Activated CD8-positive, alpha-beta memory T cell treated with anti-CD3 and anti-CD28 coated beads, Interleukin-2, amount 50 U/mL, for 24 hours (primary cell): ENCODE measurements at regions not wholly inside any gene's neighbourhood (a gene's known extent, or its start where the extent isn't known, plus 50 kb on each side); places are given as distances from the start of the nearest gene placed in this dataset.

Experiments
- DNase-seq: peaks from one replicate; pipeline ENCODE4 v3.0.0-alpha.2; 2020; ENCODE audit errors: extremely low read depth

DNA sequence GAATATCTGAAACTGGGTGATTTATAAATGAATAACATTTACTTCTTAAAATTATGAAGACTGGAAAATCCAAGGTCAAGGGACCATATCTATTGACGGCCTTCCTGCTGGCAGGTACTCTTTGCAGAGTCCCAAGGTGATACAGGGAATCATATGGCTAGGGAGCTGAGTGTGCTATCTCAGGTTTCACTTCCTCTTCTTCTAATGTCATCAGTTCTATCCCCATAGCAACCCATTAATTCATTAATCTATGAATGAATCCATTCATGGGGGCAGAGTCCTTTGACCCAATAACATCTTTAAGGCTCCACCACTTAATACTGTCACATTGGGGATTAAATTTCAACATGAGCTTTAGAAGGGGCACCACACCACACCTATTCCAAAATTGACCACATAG, 772.0 kb downstream of the HACE1 start:
- DNase-seq, result no peak

DNA sequence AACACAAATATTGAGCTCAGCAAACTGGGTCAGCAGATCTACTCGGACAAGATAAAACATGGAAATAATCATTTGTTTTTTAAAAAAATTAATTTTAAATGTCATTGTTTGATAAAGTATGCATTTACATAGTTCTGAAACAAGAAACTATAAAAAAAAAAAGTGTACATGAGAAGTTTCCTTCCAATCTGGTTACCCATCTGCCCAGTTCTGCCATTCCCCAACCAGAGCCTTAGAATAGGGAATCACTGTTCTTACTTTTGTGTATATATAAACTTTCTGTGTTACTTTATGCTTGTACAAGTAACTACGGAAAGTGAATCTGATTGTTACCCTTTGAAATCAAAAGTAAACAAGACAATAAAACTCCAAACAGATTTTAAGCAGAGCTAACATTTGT, 791.4 kb downstream of the HACE1 start:
- no peak for DNase-seq

DNA sequence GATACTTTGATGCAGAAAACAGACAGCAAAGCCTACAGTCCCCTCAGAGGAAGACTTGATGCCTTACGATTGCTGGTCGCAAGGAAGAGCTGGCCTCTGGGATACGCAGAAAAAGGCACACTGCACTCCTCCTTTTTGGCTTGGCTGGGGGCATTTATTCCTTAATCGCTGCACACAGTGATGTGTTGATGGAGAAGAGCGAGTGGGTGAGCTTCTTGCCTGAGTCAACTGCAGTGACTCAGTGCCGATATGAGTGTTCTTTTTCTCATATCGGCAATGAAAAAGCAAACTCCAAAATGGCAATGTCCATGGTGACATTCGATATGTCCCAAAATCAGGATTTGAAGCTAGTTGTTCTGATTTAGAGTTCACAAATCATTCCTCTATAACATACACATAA, 794.8 kb downstream of the HACE1 start:
- DNase-seq, result no peak

DNA sequence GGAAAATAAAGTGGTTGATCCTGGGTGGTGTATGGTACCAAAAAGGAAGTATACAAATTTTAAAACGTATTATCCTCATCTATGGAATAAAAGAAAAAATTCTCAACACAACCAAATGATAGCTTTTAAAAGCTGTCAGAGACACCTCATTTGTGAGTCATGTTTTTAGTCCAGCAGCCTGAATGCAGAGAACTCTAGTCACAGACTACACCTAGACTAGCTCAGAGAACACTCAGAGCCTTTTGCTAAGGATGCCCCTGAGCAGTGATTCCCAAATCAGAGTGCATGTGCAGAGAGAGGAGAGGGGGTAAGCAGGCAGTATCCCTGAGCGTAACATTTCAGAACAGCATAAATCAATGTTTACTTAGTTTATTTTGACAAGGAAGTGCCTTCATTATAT, 809.3 kb downstream of the HACE1 start:
- no peak for DNase-seq

DNA sequence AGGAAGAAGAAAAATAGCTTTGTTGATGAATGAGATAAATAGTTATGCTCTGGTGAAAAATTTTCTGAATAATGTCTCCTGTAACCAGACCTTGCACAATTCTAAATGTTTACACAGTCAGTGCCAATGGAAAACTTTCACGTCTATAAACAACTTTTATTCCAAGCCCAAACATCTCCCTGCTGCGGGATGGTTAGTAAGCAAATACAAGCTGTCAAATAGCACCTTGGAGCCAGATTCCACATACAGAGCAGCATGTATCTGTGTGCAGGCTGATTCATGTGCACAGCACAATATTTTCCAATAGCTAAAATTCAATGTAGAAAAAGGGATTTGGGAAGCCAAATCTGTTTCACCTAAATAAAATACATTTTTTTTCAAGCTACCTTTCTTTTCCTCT, 813.3 kb downstream of the HACE1 start:
- no peak for DNase-seq

DNA sequence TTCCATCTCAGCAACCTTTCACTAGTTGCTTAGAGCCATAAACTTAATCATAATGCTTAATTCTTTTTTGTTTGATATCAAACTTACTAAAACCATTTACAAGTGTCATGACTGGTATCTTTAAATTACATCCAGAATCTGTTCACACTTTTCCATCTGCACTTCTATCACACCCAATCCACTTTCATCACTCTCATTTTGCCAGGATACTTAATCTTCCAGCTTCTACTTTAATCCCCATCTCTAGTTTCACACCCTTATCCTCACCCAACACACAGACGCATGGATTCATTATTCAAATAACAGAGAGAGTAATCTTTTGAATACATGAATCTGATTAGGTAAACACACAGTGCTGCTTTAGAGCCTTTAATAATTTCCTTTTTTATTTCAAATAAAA, 828.4 kb downstream of the HACE1 start:
- no peak for DNase-seq

DNA sequence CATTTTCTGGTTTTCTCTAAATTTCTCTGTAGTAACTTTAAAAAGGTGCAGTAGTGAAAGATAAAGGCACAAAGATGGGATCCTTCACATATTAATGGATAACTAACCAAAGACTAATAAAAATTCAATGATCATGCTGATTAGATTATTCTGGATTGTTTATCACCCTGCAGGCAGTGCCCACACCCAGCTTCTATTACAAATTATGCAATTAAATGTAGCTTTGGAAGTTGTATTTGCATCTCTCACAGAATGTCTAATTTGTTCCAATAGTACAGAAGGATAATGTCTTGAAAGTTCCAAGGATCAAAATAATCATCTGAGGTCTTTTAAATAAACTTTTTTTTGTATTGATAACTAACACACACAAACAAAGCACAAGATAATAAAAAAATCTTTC, 837.6 kb downstream of the HACE1 start:
- DNase-seq, result no peak

DNA sequence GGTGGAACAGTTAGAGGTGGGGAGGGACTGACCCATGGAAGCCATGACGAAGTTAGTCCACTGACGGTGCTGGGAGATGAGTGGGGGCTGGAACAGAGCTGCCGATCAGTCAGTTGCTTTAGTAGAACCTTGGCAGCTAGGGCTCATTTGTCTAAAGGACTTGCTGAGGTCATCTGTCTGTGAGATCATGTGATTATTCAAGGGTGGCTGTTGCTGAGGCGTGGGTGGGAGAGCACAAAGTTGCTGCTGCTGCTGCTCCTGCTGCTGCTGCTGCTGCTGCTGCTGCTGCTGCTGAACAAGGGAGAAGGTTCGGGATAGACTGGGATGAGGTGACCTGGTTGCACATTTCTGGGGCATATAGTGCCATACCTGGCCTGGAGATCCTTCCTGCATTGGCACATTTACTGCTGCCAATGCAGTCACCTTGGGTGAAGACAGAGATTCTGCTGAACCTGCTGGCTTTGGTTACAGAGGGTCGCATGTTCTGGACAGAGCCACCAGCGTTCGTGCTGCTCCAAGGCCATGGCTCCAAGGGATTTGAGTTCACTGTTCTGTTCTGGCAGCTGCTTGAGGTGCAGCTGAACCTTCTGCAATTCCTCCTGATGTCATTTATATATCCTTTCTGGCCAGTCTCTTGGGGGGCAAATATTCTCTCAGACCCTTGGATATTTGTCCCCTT, 840.5 kb downstream of the HACE1 start:
- DNase-seq, result no peak

DNA sequence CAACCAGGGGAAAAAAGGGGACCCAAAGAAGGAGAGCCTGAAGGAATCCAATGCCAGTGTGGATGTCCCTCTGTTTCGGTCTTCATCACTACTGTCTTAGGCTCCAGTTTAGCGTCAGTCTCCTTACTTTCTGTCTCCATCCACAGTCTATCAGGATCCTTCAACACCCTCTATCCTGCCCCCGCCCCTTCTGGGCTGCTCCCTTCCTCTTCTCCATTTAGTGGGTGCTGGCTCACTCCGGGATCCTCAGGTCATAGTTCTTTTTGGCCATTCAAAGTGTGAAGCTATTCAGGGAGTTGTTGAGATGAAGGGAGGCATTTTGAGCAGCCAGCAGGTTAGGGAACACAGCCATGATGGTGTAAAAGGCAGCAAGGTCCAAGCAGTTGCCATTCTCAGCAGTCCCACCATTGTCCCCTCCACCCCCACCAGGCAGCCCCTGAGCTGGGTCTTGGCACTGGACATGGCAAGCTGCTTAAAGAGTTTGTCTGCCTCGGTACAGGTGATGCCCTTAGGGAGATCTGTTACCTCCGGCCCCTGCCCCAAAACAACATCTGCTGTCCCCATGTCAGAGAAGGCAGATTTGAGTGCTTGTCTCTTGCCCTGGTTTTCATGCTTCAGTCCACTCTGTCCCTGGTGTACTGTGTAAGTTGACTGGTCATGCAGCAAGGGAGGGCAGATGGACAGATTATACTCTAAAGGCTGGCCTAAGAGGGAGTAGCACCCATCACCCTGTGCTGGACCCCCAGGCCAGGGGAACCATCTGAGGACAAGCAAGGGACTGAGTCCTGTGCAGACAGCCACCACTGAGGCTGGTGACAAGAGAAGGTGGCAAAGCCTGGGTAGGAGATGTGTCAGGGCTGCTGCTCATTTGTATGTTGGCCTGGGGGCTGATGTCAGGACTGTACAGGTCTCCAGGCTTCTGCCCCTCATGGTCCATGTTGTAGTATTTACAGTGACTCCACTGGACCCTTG, 842.0 kb downstream of the HACE1 start:
- no peak for DNase-seq

DNA sequence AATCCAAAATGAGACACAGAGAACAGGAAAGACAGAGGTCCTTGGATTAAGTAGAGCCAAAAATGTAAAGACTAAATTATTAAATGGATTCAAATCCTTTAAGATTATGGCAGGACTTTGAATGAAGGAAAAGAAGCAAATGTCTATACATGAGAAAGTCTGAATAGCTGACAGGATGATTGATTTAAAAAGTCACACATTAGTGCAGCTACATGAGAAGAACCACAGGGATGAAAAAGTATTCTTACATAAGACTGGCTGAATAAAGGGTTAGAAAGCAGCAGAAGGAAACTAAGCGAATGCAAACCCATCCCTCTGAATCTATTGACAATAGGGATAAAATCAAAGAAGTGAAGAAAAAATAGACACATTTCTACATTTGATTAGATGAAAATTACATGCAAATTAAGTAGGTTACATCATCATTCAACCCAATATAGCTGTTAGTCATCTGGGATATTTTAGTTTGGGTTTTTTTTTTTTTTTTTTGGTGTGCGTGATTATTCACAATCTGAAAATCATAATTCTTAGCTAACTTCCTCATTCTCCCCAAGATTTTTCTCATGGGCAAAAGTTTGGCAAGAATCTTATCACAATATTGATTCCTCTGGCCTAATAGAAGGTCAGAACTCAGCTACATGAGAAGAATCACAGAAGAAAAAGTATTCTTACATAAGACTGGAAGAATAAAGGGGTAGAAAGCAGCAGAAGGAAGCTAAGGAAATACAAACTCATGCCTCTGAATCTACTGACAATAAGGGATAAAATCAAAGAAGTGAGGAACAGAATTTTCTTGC, 845.4 kb downstream of the HACE1 start:
- no peak for DNase-seq

DNA sequence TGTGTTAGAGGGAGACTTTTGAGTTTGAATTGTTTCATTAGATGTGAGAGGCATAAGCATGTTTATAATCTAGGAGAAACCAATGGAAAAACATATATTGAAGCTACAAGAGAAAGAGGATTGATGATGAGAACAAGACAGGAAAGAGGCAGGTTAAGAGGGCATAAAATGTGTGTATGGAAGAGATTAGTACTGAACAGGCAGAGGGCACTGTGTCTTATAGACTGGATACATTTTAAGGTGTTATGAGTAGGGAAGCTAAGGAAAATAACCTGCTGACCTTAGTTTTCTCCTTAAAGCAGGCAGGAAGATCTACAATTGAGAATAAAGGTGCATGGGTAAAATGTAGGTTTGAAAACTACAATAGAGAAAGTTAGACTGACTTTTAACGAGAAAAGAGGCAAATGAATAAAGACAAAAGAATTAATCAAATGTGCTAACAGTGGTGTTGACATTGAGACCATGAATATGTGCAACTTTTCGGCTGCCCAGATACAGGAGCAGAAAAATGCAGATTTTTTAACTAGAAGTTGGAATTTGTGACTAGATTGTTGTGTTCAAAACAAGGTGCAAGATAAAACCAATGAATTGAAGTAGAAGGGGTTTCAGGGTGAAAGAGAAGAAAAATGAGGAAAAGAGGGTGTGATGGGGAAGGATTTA, 846.3 kb downstream of the HACE1 start:
- no peak for DNase-seq

DNA sequence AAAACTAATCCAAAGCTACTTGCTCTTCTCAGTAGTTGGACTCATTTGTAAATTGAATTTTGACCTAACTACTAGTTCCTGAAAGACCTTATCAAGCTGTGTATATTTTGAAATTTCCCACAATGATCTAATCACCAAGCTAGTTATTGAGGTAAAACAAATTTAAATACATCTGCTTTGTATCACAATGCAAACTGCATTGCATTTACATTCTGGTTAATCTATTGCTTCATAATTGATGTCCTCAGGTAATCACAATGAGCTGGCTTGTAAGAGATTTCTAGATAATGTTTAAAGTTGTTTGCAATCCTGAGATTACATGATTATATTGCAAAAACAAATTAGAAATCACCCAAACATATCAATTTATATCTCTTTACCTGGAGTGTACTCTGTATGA, 848.8 kb downstream of the HACE1 start:
- no peak for DNase-seq

DNA sequence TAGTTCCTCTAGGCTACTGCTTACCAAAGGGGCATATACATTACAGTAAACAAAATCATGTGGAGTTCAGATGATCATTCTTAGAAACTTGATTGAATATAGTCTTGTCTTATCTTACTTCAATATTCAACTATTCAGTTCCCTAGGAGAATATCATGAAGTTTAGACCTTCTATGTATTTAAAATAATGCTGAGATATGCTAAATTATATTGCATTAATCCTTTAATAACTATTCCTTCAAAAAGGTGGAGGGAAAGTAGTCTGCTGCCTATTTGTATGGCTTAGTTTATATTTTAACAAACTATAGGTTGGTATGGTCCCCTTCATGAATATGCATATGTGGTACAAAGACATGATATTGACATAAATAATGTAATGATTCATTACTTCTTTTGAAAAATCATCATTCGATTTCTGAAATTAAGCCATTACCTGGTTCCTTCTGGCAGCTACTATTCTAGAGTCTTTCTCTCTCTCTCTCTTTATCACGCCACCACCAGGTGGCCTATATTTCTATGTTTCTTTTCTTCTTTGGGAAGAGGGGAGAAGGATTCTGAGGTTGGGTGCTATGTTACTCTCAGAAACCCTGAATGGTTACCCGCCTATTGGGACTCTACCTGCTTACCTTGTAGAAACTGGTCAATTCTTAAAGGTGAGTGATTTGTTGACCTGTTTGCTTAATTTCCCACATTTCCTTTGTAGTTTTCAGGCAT, 855.8 kb downstream of the HACE1 start:
- no peak for DNase-seq

DNA sequence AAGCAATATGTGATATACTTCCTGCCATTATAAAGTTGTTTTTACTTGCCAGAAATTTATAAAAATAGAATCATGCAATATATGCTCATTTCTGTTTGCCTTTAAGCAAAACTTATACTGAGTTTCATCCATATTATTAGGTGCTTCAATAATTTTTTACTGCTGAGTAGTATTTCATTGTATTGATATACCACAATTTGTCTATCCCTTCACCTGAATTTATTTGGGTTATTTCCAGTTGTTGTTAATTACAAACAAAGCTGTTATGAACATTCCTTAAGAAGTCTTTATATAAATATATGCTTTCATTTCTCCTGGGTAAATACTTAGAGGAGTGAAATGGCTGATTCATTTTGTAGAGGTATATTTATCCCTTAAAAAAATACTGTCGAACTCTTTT, 864.1 kb downstream of the HACE1 start:
- no peak for DNase-seq

DNA sequence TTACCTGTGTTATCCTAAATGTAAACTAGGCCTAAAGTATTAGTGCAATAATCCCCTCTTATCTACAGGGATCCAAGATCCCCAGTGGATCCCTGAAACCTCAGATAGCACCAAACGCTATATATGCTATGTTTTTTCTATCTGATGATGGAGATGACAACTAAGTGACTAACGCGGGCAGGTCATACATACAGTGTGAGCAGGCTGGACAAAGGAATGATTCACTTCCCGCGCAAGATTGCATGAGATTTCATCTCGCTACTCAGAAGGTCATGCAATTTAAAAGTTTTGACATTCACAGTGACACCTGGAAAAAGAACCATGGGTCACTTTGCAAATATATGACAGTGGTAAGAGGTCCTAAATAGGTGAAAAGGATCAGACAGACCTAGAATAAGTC, 875.9 kb downstream of the HACE1 start:
- no peak for DNase-seq

DNA sequence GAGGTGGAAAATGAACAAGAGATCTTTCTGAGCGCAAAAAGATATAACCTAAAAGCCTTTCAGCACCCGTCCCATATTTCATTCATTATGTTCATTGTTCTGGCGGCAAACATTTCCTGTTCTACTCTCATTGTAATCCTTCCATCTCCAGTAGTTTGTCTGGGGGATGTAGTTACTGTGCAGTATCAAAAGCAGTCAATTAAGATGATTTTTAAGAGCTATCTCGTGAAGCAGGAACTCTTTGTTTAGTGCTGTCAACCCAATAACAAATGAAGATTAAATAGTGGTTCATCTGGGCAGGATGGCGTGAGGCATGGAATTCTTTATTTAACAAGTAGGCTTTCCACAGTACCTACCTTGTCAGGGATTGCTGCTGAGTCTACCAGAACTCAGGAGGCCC, 876.7 kb downstream of the HACE1 start:
- no peak for DNase-seq

DNA sequence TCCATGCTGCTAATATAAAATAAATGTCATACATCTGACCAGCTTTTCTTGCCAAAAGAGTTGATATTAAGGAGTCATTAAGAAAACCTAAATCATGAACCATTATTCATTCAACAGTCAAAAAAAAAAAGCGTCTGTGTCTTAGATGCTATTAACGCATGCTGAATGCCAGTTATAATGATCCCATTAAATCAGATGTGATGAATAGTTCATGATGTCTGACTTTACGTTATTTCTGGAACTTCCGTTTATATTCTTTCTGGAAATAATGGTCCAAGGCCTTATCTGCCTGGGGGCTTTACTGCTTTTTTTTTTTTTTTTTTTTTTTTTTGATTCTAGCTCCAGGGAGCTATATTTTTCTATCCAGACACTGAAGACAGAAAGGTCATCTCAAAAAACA, 877.1 kb downstream of the HACE1 start:
- DNase-seq, result no peak

DNA sequence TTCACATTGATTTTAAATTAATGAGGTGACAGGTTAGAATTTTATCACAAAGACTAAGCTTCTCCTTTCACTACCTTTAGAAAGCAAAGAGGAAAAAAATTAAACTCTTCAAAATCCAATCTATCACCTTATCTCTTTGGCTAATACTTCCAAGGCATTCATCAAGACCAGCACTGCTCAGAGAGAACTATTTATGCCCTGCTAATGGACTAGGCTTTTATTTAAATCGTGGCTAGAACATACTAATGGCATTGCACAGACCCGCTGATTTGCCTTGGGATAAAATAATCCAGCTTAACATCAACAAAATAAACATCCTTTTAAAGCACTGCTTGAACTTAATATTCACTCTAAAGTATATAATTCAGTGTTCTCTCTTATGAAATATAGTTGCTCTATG, 880.4 kb downstream of the HACE1 start:
- no peak for DNase-seq

DNA sequence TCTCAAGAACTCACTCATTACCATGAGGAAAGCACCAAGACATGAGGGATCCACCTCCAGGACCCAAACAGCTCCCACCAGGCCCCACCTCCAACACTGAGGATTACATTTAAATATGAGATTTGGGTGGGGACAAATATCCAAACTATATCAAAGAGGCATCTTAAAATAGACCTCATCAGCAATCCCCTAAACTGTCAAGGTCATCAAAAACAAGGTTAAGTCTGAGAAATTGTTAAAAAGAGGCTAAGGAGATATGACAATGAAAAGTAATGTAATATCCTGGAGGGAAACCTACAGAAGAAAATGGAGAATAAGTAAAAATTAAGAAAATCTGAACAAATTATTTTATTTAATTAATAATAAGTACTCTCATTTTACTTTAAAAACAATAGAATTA, 922.3 kb downstream of the HACE1 start:
- no peak for DNase-seq

DNA sequence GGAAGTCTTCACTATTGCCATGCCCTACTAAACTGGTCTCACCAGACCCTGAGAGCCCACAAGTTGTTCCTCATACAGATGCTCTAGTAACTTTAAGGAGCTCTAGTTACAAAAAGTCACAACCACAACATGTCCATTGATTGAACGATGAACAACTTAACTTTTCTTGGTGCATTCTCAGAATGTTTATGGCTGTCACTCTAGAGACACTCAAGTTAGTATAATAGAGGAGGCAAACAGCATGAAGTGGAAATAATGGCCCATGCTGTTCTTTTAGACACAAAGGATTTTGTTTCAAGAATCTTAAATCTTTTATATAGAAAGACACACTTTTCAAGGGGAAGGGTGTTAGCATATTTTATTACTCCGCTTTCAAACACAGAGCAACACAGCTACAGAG, 934.4 kb downstream of the HACE1 start:
- no peak for DNase-seq

DNA sequence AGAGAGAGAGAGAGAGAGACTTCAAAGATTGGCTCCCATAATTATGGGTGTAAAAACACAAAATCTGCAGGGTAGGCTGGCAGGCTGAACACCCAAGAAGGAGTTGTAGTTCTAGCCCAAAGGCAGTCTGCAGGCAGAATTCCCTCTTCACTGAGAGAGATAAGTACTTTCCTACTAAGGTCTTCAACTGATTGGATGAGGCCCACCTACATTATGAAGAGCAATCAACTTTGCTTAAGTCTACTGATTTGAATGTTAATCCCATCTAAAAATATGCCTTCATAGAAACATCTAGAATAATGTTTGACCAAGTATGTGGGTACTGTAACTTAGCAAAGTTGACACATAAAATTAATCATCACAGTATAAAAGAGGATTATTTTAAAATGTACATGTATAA, 949.7 kb downstream of the HACE1 start:
- DNase-seq, result no peak
